Psoas muscle (tissue), 7 donors: ENCODE measurements at regions not wholly inside any gene's neighbourhood (a gene's known extent, or its start where the extent isn't known, plus 50 kb on each side); places are given as distances from the start of the nearest gene placed in this dataset.

Source experiments
- ATAC-seq, 4 donors: fragments of 200-7000 bp; cut with Tn5 transposase; one replicate each; pipeline ENCODE4 v1.9.1; 2020; ENCODE audit warnings: moderate library complexity in 3 of 4, mild to moderate bottlenecking in 2 of 4
- DNase-seq, 2 donors: peaks; one replicate each; pipeline ENCODE4 v3.0.0-alpha.2; 2020
- H3K27ac ChIP-seq: fragments of 200-600 bp; one replicate; pipeline ENCODE4 v1.8.0; 2022
- H3K27me3 ChIP-seq, 3 donors: fragments of 200-600 bp in 1 of 3; one replicate each; pipeline versions ENCODE4 v1.6.1 to v1.8.0; 2013 to 2022; ENCODE audit warnings: low read length in 2 of 3, mild to moderate bottlenecking in 2 of 3, moderate library complexity in 1 of 3; ENCODE audit not compliant: insufficient read depth in 3 of 3
- H3K36me3 ChIP-seq, 2 donors: fragments of 200-600 bp in 1 of 2; one replicate each; pipeline versions ENCODE4 v1.6.1 to v1.8.0; 2013 to 2022; ENCODE audit warnings: low read depth in 1 of 2, mild to moderate bottlenecking in 1 of 2, moderate library complexity in 1 of 2; ENCODE audit not compliant: insufficient read depth in 1 of 2
- H3K4me1 ChIP-seq: fragments of 200-600 bp; one replicate; pipeline ENCODE4 v1.8.0; 2022
- H3K4me3 ChIP-seq: fragments of 200-600 bp; one replicate; pipeline ENCODE4 v1.8.0; 2022; ENCODE audit warnings: mild to moderate bottlenecking
- H3K9me3 ChIP-seq: fragments of 200-600 bp; one replicate; pipeline ENCODE4 v1.8.0; 2022
- CTCF ChIP-seq: fragments of 200-600 bp; IDR thresholded peaks from one replicate; pipeline ENCODE4 v1.8.0; 2022; ENCODE audit warnings: antibody characterized with exemption
- WGBS, 3 donors: extraction: QIAGEN DNeasy Blood & Tissue Kit; methylation state at CpG; one replicate each; pipeline versions ENCODE4 v1.1.6 to v1.1.7; 2013; 5-methylcytosine and 5-hydroxymethylcytosine counted together
- intact Hi-C, 2 donors: fragments of 100-400 bp; cut with DNase I; formaldehyde crosslinking; loops; one replicate each; pipeline versions ENCODE4 v1.11.0 to v1.14.2; 2022
- donor health status: healthy with polysubstance abuse.
- donor health status: DM: no; HTN: no; CAD: no; lungs with moderate emphysema.
- donor health status: Bipolar disorder and iron deficiency.
- donor health status: healthy.
- donor health status: DM: yes; HTN: yes; CAD: no.
- donor health status: DM: no; HTN: no; CAD: no.
- donor health status: DM: yes; HTN: yes; CAD: no.

GRCh38 chr18:52090005-52090404 is 250.0 kb upstream of the DCC start:
- Histone ChIP-seq H3K4me3 (no peak overlapping the region), H3K4me1 (no peaks in the 10 kb centered on the region), H3K36me3 (no peaks in the 10 kb centered on the region), H3K27ac (no peak overlapping the region), H3K27me3 (no peaks in the 10 kb centered on the region), H3K9me3 (no peaks in the 10 kb centered on the region)
- TF ChIP-seq CTCF, result no peak
- DNase-seq (no peak), ATAC-seq (no peak)
- intact Hi-C loops, result no loop called here

GRCh38 chr18:52093171-52093570 is 246.8 kb upstream of the DCC start:
- intact Hi-C loops, result no loop called here
- 80 to 93% (median 86%) methylated on average over 1 of the region's 1 CpG for WGBS, 3 donors
- Histone ChIP-seq H3K27me3 (no peaks in the 10 kb centered on the region), H3K9me3 (no peaks in the 10 kb centered on the region), H3K36me3 (no peaks in the 10 kb centered on the region), H3K27ac (no peak overlapping the region), H3K4me1 (no peaks in the 10 kb centered on the region), H3K4me3 (no peak overlapping the region)
- DNase-seq (no peak), ATAC-seq (no peak)
- TF ChIP-seq CTCF, result no peak

GRCh38 chr18:52118684-52119083 is 221.3 kb upstream of the DCC start:
- no peaks in the 10 kb centered on the region for H3K4me1 ChIP-seq
- intact Hi-C loops, result no loop called here
- DNase-seq (no peak), ATAC-seq (no peak)
- TF ChIP-seq CTCF, result no peak
- no peak overlapping the region for H3K4me3 ChIP-seq
- H3K27ac ChIP-seq, result no peak overlapping the region
- no peaks in the 10 kb centered on the region for H3K9me3 ChIP-seq
- no peaks in the 10 kb centered on the region for H3K27me3 ChIP-seq
- no peaks in the 10 kb centered on the region for H3K36me3 ChIP-seq

GRCh38 chr18:52130624-52131301 is 209.2 kb upstream of the DCC start:
- H3K27ac ChIP-seq, result no peak overlapping the region
- no peak for TF ChIP-seq CTCF
- H3K9me3 ChIP-seq, result no peaks in the 10 kb centered on the region
- intact Hi-C loops, result no loop called here
- no peaks in the 10 kb centered on the region for H3K36me3 ChIP-seq
- ATAC-seq (no peak), DNase-seq (no peak)
- H3K4me3 ChIP-seq, result no peak overlapping the region
- WGBS, 3 donors, result 75 to 83% (median 79%) methylated on average over 4 of the region's 4 CpGs
- no peaks in the 10 kb centered on the region for H3K4me1 ChIP-seq
- H3K27me3 ChIP-seq, result peaks cover 0 to 2% (median 0%) of the 10 kb centered on the region in 3 donors

- no peak overlapping the region for H3K27ac ChIP-seq
- TF ChIP-seq CTCF, result no peak
- no peak for ATAC-seq
- intact Hi-C loops, result no loop called here
- WGBS, 3 donors, result 66 to 82% (median 81%) methylated on average over 3 of the region's 3 CpGs
- peaks cover 0 to 2% (median 0%) of the 10 kb centered on the region in 3 donors for H3K27me3 ChIP-seq
- no peaks in the 10 kb centered on the region for H3K36me3 ChIP-seq
- no peaks in the 10 kb centered on the region for H3K4me1 ChIP-seq
- H3K9me3 ChIP-seq, result no peaks in the 10 kb centered on the region
- no peak for DNase-seq
- no peak overlapping the region for H3K4me3 ChIP-seq
Observed at GRCh38 chr18:52131845-52132244, 208.2 kb upstream of the DCC start.
